Urinary bladder (tissue), 3 donors: ENCODE measurements at regions not wholly inside any gene's neighbourhood (a gene's known extent, or its start where the extent isn't known, plus 50 kb on each side); places are given as distances from the start of the nearest gene placed in this dataset.

Experiments used
- DNase-seq: peaks from one replicate; pipeline ENCODE4 v3.0.0-alpha.2; 2015; ENCODE audit errors: extremely low spot score
- H3K27ac ChIP-seq: one replicate; pipeline ENCODE4 v1.5.1; 2013; ENCODE audit warnings: low read depth, mild to moderate bottlenecking, moderate library complexity
- H3K36me3 ChIP-seq: one replicate; pipeline ENCODE4 v1.6.1; 2013; ENCODE audit warnings: mild to moderate bottlenecking, moderate library complexity; ENCODE audit not compliant: insufficient read depth
- H3K4me1 ChIP-seq: one replicate; pipeline ENCODE4 v1.6.1; 2013; ENCODE audit warnings: mild to moderate bottlenecking, moderate library complexity; ENCODE audit not compliant: insufficient read depth
- H3K4me3 ChIP-seq: one replicate; pipeline ENCODE4 v1.5.1; 2013; ENCODE audit warnings: low read depth, low read length
- WGBS: extraction: QIAGEN DNeasy Blood & Tissue Kit; methylation state at CpG from one replicate; pipeline ENCODE4 v1.1.7; 2013; 5-methylcytosine and 5-hydroxymethylcytosine counted together
- donor health status: healthy with polysubstance abuse.
- donor health status: healthy.

DNA sequence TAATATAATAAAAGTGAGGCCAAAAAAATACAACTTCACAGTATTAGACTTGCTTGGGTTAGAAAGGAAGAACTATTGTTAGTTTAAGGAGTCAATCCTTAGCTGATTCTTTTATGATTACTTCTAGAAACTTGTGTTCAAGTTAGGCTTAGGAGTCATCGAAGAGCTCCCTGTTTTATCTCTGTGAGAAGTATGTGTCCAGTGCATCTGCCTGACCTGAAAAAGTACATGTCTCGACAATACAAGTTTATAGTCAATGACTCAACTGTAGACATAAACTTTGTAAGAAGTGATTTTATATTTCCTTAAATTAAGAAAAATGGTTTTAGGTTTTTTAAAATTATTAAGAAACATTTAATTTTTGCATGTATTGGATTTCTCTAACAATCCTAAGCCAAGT lies 571.2 kb downstream of the ZEB2 start:
- no peaks in the 10 kb centered on the region for H3K4me1 ChIP-seq
- H3K27ac ChIP-seq = no peak overlapping the region
- DNase-seq = no peak
- H3K36me3 ChIP-seq = no peaks in the 10 kb centered on the region
- 30% methylated on average over 2 of the region's 2 CpGs for WGBS
- H3K4me3 ChIP-seq = no peak overlapping the region

- Histone ChIP-seq H3K4me3 (no peak overlapping the region), H3K27ac (no peak overlapping the region), H3K36me3 (no peaks in the 10 kb centered on the region)
Measured at GRCh38 chr2:143946436-143947391, 573.2 kb downstream of the ZEB2 start.

GRCh38 chr2:143942486-143942885 lies 577.4 kb downstream of the ZEB2 start:
- Histone ChIP-seq H3K27ac (no peak overlapping the region), H3K36me3 (no peaks in the 10 kb centered on the region), H3K4me3 (no peak overlapping the region), H3K4me1 (no peaks in the 10 kb centered on the region)
- DNase-seq = no peak

More at GRCh38 chr2:143946436-143947391, 573.2 kb downstream of the ZEB2 start:
- no peaks in the 10 kb centered on the region for H3K4me1 ChIP-seq
- no peak for DNase-seq
- WGBS = 95% methylated on average over 18 of the region's 18 CpGs

DNA sequence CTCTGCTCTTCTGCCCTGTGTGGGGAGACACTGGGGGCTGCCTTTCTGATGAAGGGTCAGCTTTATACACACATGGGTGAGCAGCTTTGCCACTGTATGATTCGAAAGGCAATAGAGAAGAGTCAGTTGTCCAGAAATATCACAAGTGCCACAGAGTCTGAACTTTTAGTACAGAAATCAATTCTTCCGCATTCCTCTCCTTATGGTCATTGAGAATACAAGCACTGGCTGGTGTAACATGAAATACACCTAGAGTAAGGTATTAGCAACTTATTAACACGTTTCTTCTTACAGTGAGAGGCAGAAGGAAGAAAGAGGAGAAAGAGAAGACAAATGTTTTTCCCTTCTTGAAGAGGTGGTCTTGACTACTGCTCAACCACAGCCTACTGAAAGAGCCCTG lies 579.2 kb downstream of the ZEB2 start:
- no peak overlapping the region for H3K27ac ChIP-seq
- no peaks in the 10 kb centered on the region for H3K4me1 ChIP-seq
- no peak overlapping the region for H3K4me3 ChIP-seq
- no peaks in the 10 kb centered on the region for H3K36me3 ChIP-seq
- 96% methylated on average over 3 of the region's 3 CpGs for WGBS
- DNase-seq = no peak

DNA sequence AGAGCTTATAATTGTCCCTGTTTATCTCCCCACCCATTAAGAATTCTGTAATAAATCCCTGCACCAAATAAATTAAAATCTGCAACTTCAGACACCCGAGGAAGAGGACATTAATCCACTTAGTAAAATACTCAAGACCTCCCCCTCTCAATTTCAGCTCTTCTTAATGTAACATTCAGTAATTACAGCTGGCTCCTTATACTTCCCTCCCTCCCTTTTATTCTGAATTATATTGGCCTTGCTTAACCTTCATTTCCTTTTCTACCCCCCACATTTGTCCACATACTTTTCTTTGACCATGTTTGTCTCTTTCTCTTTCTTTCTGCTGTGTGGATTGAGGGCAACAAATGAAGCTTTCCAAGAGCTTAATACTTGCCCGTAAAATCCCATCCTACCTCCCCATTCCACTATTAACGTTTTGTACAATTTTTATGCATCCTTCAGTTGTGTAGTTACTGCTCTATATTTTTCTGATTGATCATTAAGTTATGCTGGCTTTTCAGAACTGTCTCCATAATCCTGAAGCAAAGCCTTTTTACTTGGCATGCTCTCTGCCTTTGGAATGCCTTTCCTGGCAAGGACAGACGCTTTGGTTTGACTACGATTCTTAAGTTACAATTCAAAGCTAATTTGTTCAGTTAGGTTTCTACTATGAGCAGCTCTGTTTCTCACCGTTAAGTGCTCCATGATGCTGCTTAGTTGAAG lies 580.1 kb downstream of the ZEB2 start:
- Histone ChIP-seq H3K27ac (peak overlapping the region; percentile 50), H3K4me3 (no peak overlapping the region), H3K4me1 (no peaks in the 10 kb centered on the region), H3K36me3 (no peaks in the 10 kb centered on the region)
- no peak for DNase-seq
- 39% methylated on average over 6 of the region's 6 CpGs for WGBS

- Histone ChIP-seq H3K4me1 (no peaks in the 10 kb centered on the region), H3K27ac (peak overlapping the region; percentile 62), H3K4me3 (peak overlapping the region; percentile 58), H3K36me3 (no peaks in the 10 kb centered on the region)
- no peak for DNase-seq
- WGBS = 33% methylated on average over 11 of the region's 11 CpGs
Measured at GRCh38 chr2:143937723-143938350, 582.1 kb downstream of the ZEB2 start.

DNA sequence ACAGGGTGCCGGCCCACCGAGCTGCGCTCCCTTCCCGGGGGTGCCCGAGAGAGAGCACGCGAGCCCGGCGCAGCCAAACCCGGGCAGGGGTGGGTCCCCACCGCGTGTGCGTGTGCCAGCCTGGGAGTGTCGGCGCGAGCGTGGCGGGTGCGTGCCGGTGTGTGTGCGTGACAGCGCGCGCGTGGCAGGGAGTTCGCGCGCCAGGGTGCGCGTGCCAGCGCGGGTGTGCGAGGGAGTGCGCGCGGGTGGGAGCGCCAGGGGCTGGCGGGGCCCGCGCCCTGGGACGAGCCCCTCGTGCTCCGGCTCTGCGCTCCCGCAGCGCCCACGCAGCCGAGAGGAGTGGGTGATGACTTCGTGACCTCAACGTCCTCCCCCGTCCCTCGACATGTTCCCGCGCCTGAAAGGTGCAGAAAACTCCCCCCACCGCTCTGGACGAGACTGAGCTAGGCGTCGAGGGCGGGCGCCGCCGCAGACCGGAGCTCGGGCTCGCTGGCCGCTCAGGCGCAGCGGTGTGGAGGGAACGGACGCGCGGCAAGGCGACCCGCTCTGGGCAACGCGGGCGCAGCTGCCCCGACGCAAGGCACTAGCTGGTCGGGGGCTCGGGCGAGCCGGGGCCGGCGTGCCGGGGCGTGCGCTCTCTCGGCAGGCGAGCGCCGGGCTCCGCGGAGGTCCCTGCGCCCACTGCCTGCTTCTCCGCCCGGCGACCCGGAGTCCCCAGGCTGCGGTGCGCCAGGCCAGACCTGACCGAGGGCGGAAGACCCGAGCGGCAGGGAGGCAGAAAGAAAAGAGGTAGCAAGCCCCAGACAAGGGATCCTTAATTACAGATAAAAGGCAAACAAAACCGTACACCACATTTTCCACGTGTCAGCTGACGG lies 582.8 kb downstream of the ZEB2 start:
- Histone ChIP-seq H3K4me3 (peak overlapping the region; percentile 58), H3K36me3 (no peaks in the 10 kb centered on the region), H3K27ac (peak overlapping the region; percentile 76), H3K4me1 (no peaks in the 10 kb centered on the region)
- WGBS = 1% methylated on average over 108 of the region's 108 CpGs
- no peak for DNase-seq

GRCh38 chr2:143936538-143936847 lies 583.4 kb downstream of the ZEB2 start:
- H3K4me1 ChIP-seq = no peaks in the 10 kb centered on the region
- peak overlapping the region; percentile 76 for H3K27ac ChIP-seq
- H3K36me3 ChIP-seq = no peaks in the 10 kb centered on the region
- no peak for DNase-seq
- H3K4me3 ChIP-seq = peak overlapping the region; percentile 58
- WGBS = 9% methylated on average over 14 of the region's 14 CpGs

- H3K36me3 ChIP-seq = no peaks in the 10 kb centered on the region
Measured at GRCh38 chr2:143935482-143935752, 584.5 kb downstream of the ZEB2 start.

DNA sequence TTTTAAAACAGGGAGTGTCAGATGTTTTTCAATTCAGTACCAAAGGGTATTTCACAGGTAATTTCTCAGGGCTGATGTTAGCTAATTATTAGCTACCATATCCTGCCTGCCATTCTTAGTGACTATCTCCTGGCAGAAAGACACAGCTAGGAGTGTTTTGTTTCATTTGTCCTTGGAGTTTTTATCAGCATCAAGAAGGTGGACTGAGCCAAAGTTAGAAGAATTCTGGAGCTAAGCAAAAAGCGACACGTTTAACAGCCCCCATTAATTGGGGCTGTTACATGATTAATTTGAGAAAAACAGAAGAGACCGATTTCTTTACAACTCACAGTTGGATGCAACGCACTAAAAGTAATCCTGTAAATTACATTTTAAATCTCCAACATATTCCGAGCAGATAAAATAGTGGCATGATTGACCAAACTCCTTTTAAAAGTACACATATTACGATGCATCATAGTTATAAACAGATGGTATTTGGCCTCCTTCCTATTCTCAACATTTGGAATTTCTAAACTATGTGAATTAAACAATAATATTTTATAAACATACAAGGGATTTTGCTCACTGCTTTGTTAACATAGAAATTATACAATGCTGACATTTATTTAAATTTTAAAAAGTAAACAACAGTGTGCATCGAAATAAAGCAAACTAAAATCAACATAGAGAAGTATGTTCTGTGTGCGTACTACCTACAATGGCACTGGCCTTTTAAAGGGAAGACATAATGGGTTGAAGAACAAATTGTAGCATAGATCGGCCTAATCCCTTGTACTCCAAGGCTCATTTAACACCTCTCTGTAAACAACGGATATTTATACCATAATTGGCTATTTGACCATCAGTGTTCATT lies 585.1 kb downstream of the ZEB2 start:
- Histone ChIP-seq H3K4me3 (no peak overlapping the region), H3K36me3 (no peaks in the 10 kb centered on the region), H3K27ac (peak overlapping the region; percentile 45), H3K4me1 (no peaks in the 10 kb centered on the region)
- 49% methylated on average over 10 of the region's 10 CpGs for WGBS
- no peak for DNase-seq

More at GRCh38 chr2:143935482-143935752, 584.5 kb downstream of the ZEB2 start:
- H3K27ac ChIP-seq = peak overlapping the region; percentile 45
- DNase-seq = no peak
- H3K4me3 ChIP-seq = no peak overlapping the region
- no peaks in the 10 kb centered on the region for H3K4me1 ChIP-seq
- 52% methylated on average over 4 of the region's 4 CpGs for WGBS

GRCh38 chr2:143933946-143934569 lies 585.9 kb downstream of the ZEB2 start:
- no peak overlapping the region for H3K4me3 ChIP-seq
- no peaks in the 10 kb centered on the region for H3K36me3 ChIP-seq
- H3K27ac ChIP-seq = no peak overlapping the region
- DNase-seq = no peak
- H3K4me1 ChIP-seq = no peaks in the 10 kb centered on the region

DNA sequence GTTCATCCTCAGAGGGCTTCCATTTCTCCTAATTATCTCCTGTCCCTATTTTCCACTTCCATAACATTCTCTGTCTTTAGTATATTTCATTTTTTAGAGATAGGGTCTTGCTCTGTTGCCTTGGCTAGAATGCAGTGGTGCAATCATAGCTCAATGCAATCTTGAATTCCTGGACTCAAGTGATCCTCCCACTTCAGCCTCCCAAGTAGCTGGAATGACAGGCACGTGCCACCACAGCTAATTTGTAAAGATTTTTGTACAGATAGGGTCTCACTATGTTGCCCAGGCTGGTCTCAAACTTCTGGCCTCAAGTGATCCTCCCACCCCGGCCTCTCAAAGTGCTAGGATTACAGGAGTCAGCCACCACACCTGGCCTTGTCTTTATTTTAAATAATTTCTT lies 589.0 kb downstream of the ZEB2 start:
- H3K27ac ChIP-seq = no peak overlapping the region
- no peak for DNase-seq
- H3K36me3 ChIP-seq = no peaks in the 10 kb centered on the region
- no peaks in the 10 kb centered on the region for H3K4me1 ChIP-seq
- WGBS = 88% methylated on average over 2 of the region's 2 CpGs
- H3K4me3 ChIP-seq = no peak overlapping the region
